SH-SY5Y (cell line): ENCODE measurements at regions not wholly inside any gene's neighbourhood (a gene's known extent, or its start where the extent isn't known, plus 50 kb on each side); places are given as distances from the start of the nearest gene placed in this dataset.

Experiments used
- GATA2 ChIP-seq: IDR thresholded peaks from 2 replicates; pipeline ENCODE4 v1.6.1; 2011; ENCODE audit warnings: mild to moderate bottlenecking, low read depth, low read length
- GATA3 ChIP-seq: IDR thresholded peaks from 2 replicates; pipeline ENCODE4 v1.6.1; 2011; ENCODE audit warnings: low read depth, mild to moderate bottlenecking, low read length, moderate library complexity

DNA sequence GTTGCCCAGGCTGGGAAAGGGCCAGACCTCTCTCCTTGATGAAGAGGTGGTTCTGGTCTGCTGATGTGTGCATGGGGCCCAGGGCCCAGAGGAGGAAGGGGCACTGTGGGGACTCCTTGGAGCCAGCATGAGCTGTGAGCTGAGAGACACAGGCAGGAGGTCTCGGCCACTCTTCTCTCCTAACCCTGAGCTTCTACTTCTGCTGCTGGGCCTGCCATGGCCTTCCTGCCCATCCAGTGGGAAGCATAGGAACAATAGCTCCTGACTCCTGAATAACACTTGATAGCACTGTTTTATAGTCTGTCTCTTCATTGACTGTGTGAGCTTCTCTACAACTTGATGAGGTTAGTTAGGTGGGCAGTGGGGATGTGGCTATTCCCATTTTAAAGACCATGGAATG, 181.1 kb downstream of the UTP18 start:
- no peak for TF ChIP-seq GATA3

DNA sequence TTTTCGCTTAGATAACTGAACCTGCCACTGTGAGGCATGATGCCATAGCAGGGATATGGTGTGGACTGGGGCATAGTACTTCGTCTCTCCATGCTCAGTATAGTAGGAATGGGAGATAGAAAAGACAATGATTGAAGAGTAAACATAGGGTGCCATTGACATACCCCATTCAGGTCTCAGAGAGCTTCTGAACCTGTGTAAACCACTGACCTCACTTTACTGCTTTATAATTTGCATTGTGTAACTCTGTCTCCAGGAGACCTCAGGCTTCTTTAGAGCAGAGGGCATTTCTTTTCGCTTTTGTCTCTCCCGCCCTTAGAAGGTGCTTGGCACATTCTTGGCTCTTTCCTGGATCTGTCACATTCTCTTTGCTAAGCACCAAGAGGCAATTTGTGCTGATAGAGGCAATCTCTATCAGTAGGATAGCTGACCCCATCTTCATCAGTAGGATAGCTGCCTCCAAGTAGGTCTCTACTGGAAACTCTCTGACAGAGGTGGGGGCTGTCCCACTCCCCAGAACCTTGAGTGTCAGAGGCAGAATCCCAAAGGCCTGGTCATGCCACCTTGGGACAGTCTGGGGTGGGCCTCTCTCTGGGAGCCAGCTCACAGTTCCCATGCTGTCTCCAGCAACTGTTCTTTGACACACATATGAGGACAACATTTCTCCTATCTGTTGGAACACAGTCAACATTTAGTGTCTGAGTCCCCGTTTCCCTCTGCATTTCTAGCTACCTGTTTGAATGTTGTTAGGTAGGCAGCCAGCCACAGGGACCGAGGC, 181.9 kb downstream of the UTP18 start:
- TF ChIP-seq GATA2, result no peak
- TF ChIP-seq GATA3, result no peak

DNA sequence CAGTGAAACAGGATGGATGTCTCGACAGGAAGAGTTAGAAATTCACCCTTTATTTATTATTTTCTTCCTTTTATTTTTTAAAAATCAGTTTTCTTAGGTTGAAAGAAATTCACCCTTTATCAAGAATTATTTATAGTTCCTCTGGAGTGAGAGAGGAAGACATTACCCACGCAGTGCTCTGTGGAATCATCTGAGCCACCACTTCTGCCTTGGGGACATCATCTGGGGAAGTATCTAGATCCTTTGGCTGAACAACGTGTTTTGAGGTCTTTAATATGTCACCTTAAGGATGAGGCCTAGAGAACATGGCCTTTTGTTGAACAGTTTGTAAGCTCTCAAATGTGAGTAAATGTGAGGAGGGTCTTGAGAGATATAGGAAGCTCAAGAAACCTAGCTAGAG, 183.3 kb downstream of the UTP18 start:
- no peak for TF ChIP-seq GATA3
- TF ChIP-seq GATA2, result no peak

DNA sequence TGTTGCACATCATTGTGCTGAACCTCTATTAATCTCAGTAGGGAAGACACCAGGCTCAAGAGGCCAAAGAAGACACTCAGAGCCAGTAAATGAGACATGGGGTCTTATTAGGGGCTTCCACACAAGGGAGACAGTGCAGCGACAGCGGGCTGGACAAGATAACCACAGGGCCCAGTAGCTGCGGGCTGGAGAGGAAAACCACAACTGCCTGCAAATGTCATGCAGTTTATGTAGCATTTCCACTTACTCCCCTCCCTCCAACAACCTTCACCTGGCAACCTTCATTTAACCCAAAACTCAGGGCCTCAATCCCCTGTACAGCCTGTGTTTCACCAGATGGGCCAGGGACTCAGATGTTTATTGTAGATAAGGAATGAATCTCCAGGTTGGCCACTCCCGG, 185.6 kb downstream of the UTP18 start:
- TF ChIP-seq GATA3, result no peak
- TF ChIP-seq GATA2, result no peak

DNA sequence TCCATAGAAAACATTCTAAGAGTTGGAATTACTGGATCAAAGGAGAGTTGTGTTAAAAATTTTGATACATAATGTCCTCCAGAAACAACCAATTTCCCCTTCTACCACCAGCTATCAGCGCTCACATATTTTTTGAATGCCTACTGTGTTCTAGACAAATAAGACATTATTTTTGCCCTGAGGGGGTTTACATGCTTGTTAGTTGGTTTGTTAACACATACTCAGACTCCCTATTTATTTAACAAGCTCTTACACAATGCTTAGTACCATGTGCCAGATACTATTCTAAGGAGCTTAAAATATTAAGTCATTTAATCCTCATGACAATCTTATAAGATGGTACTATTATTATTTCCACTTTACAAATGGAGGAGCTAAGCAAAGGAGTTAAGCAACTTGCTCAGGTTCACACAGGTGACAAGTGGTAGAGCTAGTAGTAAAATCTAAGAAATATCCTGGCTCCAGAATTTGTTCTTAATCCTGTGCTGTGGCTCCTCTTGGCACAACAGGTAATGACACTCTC, 194.2 kb downstream of the UTP18 start:
- TF ChIP-seq GATA2, result no peak
- TF ChIP-seq GATA3, result no peak

DNA sequence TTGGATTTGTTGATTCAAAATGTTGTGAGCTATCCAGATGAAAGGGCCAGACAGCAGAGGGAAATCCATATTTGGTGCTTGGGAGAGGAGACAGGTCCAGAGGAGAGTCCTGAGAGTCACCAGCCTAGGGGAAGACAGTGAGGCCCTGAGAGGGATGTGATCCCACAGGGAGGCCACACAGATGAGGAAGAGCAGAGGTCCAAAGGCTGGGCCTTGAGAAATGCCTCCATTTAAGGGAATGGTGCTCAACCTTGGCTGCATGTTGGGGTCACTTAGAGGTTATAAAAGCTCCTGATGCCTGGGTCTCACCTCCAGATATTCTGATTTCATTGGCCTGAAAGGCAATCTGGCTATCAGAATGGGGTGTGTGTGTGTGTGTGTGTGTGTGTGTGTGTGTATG, 194.9 kb downstream of the UTP18 start:
- TF ChIP-seq GATA3 (no peak), GATA2 (no peak)

DNA sequence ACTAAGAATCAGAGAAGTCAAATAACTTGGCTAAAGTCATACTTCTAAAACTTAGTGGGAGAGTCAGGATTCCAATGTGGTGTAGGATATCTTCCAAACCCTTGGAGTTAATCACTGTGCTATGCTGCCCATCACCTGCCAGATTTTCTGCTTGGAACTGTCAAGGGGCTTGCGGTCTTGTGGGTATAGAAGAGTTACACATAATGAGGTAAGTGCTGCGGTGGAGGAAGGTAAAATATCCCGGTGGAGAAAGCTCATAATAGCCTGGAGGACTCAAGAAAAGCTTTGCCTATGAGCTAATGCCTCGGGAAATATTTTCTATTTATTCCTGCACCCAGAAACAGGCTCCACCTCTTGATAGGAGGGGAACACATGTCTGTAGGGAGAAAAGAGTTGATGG, 195.6 kb downstream of the UTP18 start:
- TF ChIP-seq GATA3, result no peak
- TF ChIP-seq GATA2, result no peak

DNA sequence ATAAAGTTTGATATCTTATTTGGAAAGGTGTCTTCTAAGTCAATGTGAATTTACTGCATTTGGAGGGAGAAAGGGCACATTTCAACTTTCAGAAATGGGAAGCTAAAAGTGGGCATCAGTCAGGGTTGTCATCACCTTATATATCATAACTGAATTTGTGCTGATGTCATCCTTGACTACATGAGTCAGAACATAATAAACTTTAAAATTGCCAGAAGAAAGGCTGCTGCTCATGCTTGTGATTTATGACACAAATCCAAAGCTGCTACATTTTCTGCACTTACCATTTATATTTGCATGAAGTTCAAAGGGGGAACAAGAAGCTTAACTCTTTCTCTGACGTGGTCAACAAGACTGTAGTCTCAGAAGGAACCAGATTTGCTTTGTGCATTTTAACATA, 196.6 kb downstream of the UTP18 start:
- TF ChIP-seq GATA3 (no peak), GATA2 (no peak)

DNA sequence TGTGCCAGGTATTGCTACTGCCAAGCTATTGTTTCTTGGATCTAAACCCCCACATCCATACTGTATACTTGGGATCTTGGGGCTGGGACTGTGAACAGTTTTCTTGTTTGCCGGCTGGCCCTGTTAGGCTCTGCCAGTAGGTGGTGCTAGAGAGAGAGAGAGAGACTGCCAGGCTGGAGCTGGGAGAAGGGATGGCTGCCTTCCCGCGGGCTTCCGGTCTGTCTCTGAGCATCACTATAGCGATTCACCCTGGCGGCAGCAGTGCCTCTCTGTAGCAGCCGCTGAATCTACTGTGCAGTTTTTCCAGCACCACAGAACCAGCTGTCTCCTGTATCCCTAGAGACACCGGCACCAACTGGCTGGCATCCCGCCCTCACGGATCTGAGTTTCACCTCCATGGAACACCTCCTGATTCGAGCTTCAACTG, 201.2 kb downstream of the UTP18 start:
- TF ChIP-seq GATA2, result no peak
- TF ChIP-seq GATA3, result no peak

DNA sequence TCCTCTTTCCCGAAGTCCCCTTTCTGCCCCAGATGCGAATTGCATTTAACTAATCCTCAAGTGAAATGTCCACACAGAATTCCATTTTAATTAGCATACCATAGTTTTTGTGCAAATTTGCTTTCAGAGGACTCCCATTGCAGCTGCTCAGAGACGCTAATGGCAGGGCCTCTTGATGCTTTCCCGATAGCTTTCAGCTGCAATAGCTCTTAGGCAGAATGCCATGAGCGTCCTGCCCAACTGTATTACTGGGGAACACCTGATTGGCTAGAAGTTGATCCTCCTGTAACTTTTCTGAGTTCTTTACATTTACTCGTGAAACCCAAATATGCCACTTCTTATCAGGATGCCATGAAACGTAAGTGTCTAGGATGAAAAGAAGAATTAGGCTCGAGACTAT, 203.0 kb downstream of the UTP18 start:
- TF ChIP-seq GATA2 (no peak), GATA3 (no peak)

DNA sequence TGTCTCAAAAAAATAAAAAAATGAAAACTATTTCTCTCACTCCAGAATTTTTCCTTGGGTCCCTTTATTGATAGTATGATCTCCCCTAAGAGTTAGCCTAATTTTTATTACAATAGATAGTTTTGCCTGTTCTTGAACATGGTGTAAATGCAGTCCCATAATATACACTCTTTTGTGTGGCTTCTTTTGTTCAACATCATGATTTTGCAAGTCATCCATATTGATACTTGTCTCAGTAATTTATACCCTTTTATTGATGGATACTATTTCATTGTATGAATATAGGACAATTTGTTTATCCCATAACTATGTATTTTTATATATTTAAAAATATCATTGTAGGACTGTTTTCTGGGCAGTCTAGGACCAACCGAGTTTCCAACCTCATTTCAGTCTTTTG, 207.0 kb downstream of the UTP18 start:
- TF ChIP-seq GATA3 (no peak), GATA2 (no peak)

DNA sequence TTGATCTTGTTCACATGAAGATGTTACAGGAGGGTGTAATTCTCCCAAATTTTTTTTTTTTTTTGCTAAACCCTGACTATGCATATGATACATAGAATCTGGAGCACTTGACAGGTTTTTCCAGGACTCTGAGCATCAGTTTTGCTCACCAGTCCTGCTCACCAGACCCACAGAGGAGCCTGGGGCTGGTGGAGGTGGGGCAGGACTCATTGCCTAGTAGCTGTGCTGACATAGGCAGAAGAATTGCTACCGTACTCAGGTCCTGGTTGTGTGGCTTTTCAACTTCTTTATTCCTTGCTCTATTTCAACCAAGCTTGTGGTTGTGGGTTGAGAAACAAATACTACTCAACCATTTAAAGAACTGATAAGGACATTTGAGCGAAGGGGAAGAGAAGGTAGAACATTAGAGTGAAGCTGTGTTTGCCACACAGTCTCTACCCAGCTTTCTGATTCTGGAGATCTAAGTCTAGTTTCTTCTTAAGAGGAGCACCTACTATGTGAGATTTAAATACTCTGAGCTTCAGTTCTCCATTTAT, 212.4 kb downstream of the UTP18 start:
- no peak for TF ChIP-seq GATA2
- TF ChIP-seq GATA3, result no peak

DNA sequence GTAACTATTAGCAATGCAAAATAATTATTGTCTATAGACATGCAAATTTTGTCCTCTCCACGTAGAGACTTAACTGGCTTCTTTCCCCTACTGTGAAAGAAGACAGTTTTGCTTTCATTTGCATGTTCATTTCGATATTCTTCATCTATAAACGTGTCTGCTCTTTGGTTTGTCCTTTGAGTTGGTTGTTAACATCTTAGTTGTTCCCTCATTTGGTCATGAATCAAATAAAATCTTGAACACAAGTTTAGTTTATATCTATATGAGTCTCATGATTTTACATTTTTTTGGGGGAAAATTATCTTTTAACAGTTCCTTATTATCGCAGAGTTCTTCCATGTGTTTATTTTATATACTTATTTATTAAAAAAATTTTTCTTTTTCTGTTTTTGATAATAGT, 214.4 kb downstream of the UTP18 start:
- TF ChIP-seq GATA3 (no peak), GATA2 (no peak)

DNA sequence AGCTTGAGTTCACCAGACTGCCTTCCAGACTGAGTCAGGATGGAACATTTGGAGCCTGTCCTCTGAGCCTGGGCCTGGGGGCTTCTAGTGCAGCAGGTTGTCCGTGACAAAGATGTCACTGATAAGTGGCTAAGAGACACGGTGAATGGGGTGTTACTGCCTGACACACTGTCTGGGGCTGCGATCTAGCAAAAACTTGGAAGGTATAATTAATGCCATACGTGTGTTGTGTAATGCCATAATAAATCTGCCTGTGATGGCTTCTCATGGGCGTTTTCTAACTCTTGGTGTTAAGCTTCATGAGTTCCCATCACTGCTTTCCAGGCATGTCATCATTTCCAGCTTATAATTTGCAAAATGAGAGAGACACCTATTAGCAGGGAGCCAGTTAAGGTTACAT, 215.4 kb downstream of the UTP18 start:
- TF ChIP-seq GATA3 (peak; percentile 93), GATA2 (peak; percentile 98)

DNA sequence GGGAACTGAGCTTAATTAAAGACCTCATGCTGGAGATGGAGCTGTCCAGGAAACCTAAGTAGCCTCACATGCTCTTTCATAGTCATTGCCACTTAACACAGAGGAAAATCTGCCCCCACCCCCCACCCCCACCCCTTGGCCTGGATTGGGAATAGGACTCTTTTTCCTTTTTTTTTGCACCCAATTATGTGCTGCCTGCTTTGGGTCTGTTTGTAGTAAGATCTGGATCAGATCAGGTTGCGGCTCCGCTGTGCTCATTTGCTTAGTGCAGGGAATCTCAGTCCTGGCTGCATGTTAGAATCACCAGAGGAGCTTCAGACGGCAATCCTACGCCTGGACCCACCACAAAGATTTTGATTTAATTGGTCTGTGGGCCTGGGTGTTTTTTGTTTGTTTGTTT, 219.0 kb downstream of the UTP18 start:
- no peak for TF ChIP-seq GATA3
- no peak for TF ChIP-seq GATA2

DNA sequence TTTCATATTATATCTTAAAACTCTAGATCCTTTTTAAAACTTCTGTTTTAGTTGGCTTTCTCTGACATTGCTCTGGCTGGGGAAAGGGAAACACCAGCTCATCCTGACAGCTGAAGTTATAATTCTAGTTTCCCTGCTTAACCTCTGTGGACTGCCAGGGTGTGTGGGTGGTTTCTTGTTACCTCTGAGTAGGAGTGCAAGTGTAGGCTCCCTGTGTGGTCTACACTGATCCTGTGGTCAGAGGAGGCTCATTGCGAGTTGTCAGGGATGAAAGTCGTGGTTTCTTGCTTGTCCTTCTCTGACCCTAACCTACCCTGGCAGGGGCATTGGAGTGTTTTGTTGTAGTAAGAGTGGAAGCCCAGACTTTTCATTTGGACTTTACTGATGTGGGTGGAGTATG, 221.0 kb downstream of the UTP18 start:
- TF ChIP-seq GATA3 (no peak), GATA2 (no peak)
